ENCODE measurements at regions not wholly inside any gene's neighbourhood (a gene's known extent, or its start where the extent isn't known, plus 50 kb on each side); places are given as distances from the start of the nearest gene placed in this dataset.

DNA sequence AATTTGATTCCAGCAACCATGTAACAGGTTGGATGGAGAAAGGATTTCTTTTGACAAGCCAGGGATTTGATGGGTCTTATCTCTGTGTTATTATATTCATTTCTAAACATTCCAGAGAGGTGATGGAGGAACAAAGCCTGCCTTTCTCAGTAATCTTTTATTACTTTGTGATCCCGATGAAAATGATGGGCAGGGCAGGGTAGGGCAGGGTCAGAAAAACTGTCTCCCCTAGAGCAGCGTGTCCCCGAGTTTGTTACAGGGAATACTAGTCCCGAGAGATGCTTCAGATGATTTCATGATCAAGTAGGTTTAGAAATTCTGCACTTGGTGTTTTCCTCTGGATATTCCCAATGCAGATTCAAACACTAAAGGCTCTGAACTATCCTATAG is 111.8 kb upstream of the RGMA start:
- TF ChIP-seq, protein P1, sequence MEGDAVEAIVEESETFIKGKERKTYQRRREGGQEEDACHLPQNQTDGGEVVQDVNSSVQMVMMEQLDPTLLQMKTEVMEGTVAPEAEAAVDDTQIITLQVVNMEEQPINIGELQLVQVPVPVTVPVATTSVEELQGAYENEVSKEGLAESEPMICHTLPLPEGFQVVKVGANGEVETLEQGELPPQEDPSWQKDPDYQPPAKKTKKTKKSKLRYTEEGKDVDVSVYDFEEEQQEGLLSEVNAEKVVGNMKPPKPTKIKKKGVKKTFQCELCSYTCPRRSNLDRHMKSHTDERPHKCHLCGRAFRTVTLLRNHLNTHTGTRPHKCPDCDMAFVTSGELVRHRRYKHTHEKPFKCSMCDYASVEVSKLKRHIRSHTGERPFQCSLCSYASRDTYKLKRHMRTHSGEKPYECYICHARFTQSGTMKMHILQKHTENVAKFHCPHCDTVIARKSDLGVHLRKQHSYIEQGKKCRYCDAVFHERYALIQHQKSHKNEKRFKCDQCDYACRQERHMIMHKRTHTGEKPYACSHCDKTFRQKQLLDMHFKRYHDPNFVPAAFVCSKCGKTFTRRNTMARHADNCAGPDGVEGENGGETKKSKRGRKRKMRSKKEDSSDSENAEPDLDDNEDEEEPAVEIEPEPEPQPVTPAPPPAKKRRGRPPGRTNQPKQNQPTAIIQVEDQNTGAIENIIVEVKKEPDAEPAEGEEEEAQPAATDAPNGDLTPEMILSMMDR (conservative IDR thresholded peaks at IDR 0.05; ENCODE audit: low read length) = no peak
- TF ChIP-seq EZH2phosphoT487 (IDR thresholded peaks at IDR 0.05; ENCODE audit: borderline replicate concordance) = no peak

All from Loucy (cell line).